Activated CD8-positive, alpha-beta memory T cell treated with anti-CD3 and anti-CD28 coated beads, Interleukin-2, amount 10 ng/mL, durations not matched to agents 7 days and 5 days (primary cell): ENCODE measurements at regions not wholly inside any gene's neighbourhood (a gene's known extent, or its start where the extent isn't known, plus 50 kb on each side); places are given as distances from the start of the nearest gene placed in this dataset.
A peak's percentile ranks its signal among the peaks of the same experiment; 100 is the strongest.

ENCODE experiments used
- ATAC-seq: fragments of 150-1000 bp; cut with Tn5 transposase; one replicate; pipeline ENCODE4 v1.10.0; 2021; ENCODE audit warnings: moderate library complexity
- CTCF ChIA-PET: fragments of 350-600 bp; sonication (Branson Sonifier 250); formaldehyde crosslinking; loops from one replicate; lab custom pipeline; 2021; ENCODE audit warnings: antibody characterized with exemption; lab: Charles Lee
- DNase-seq: peaks from one replicate; pipeline ENCODE4 v3.0.0-alpha.2; 2020
- H3K27ac Mint-ChIP-seq: one replicate; pipeline ENCODE4 v1.8.0; 2021; ENCODE audit warnings: mild to moderate bottlenecking, mixed read lengths
- H3K27me3 Mint-ChIP-seq: one replicate; pipeline ENCODE4 v1.8.0; 2021; ENCODE audit warnings: mixed read lengths
- H3K36me3 Mint-ChIP-seq: one replicate; pipeline ENCODE4 v1.8.0; 2021; ENCODE audit warnings: mild to moderate bottlenecking, mixed read lengths
- H3K4me1 Mint-ChIP-seq: one replicate; pipeline ENCODE4 v1.8.0; 2021; ENCODE audit warnings: mixed read lengths
- H3K4me3 Mint-ChIP-seq: one replicate; pipeline ENCODE4 v1.8.0; 2021; ENCODE audit warnings: mild to moderate bottlenecking, moderate library complexity, mixed read lengths
- H3K9me3 Mint-ChIP-seq: one replicate; pipeline ENCODE4 v1.8.0; 2022; ENCODE audit warnings: low read depth, mixed read lengths

DNA sequence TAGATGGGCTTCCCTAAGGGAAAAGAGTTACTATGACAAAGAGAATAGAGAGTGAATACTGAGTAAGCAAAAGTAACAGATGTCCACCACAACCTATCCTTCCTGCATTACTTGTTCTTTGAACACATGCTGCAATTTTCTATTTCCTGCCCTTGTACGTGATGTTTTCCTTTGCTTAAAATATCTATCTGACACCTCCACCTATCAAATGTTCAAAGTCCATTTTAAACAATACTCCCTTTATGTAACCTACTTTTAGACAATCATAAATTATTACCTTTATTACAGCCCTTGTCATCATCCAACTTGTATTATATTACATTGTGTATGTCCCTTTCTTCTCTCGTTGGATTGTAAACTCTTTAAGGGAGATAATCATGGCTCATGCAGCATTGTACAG, 147.2 kb upstream of the DYRK2 start:
- no peak overlapping the region for H3K27ac Mint-ChIP-seq
- H3K4me1 Mint-ChIP-seq, result no peaks in the 10 kb centered on the region
- no peak overlapping the region for H3K4me3 Mint-ChIP-seq
- peaks cover 2% of the 10 kb centered on the region for H3K9me3 Mint-ChIP-seq
- DNase-seq (no peak), ATAC-seq (no peak)
- no peaks in the 10 kb centered on the region for H3K27me3 Mint-ChIP-seq
- CTCF ChIA-PET, result interaction anchor here (1.3 kb wide), 1 partner anchor 27 kb away, joined by 3 read pairs; no protein-coding TSS in a partner anchor
- H3K36me3 Mint-ChIP-seq, result no peaks in the 10 kb centered on the region

- Mint-ChIP-seq H3K27me3 (no peaks in the 10 kb centered on the region), H3K36me3 (no peaks in the 10 kb centered on the region), H3K4me1 (no peaks in the 10 kb centered on the region), H3K4me3 (no peak overlapping the region), H3K9me3 (peaks cover 2% of the 10 kb centered on the region), H3K27ac (no peak overlapping the region)
- DNase-seq (no peak), ATAC-seq (no peak)
- CTCF ChIA-PET, result no interaction called here
These were observed 144.5 kb upstream of the DYRK2 start for GRCh38 chr12:67504026-67504425.

DNA sequence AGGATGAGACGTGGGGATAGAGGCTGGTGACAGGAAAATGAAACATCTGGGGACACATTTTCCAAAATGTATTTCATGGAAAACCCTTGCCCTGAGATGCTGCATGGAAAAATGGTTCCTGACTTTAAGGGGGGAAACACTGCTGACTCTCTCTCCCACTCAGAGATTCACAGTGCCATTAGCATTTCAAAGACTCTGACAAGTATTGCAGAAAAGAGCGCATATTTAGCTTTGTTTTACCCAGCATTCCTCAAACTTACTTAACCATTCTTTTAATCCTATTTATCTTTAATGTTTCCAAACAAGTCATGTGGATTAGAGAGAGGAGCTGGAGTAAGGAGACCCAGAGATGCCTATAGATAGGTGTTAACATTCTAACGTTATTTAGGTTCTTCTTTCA, 141.8 kb upstream of the DYRK2 start:
- H3K27ac Mint-ChIP-seq, result no peak overlapping the region

GRCh38 chr12:67508830-67509229, 139.7 kb upstream of the DYRK2 start:
- H3K4me3 Mint-ChIP-seq, result no peak overlapping the region
- peaks cover 2% of the 10 kb centered on the region for H3K9me3 Mint-ChIP-seq
- H3K4me1 Mint-ChIP-seq, result no peaks in the 10 kb centered on the region
- DNase-seq, result no peak
- ATAC-seq, result no peak
- H3K36me3 Mint-ChIP-seq, result no peaks in the 10 kb centered on the region
- no peaks in the 10 kb centered on the region for H3K27me3 Mint-ChIP-seq
- CTCF ChIA-PET, result no interaction called here
- H3K27ac Mint-ChIP-seq, result no peak overlapping the region

More for the DNA sequence above, 141.8 kb upstream of the DYRK2 start:
- Mint-ChIP-seq H3K27me3 (no peaks in the 10 kb centered on the region), H3K9me3 (peaks cover 2% of the 10 kb centered on the region), H3K36me3 (no peaks in the 10 kb centered on the region), H3K4me1 (no peaks in the 10 kb centered on the region), H3K4me3 (no peak overlapping the region)
- DNase-seq (no peak), ATAC-seq (no peak)
- CTCF ChIA-PET, result no interaction called here

- no peaks in the 10 kb centered on the region for H3K36me3 Mint-ChIP-seq
- no peaks in the 10 kb centered on the region for H3K4me1 Mint-ChIP-seq
- H3K4me3 Mint-ChIP-seq, result no peak overlapping the region
- no peaks in the 10 kb centered on the region for H3K27me3 Mint-ChIP-seq
- CTCF ChIA-PET, result no interaction called here
- ATAC-seq (no peak), DNase-seq (no peak)
- H3K9me3 Mint-ChIP-seq, result peaks cover 2% of the 10 kb centered on the region
- H3K27ac Mint-ChIP-seq, result no peak overlapping the region
These were observed 138.7 kb upstream of the DYRK2 start for GRCh38 chr12:67509666-67510386.

DNA sequence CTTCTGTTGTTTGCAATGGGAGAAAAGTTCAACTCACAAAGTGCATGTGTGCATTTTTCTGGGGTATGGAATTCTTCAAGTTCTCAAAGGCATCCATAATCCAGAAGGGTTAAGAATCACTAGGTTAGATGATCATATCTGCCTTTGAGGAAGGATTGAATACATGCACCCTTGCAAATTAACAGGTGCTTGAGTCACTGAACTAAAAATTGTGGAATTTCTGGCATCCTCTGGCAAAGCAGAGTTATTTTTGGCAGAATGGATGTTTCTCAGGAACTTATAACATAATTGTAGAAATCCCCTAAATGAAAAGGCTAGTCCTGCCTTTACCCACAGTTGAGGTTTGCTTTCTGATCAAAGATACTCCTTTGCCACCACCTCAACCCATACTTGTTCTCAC, 136.5 kb upstream of the DYRK2 start:
- H3K36me3 Mint-ChIP-seq, result no peaks in the 10 kb centered on the region
- DNase-seq (no peak), ATAC-seq (no peak)
- peaks cover 2% of the 10 kb centered on the region for H3K9me3 Mint-ChIP-seq
- H3K4me1 Mint-ChIP-seq, result peaks cover 16% of the 10 kb centered on the region
- H3K4me3 Mint-ChIP-seq, result no peak overlapping the region
- CTCF ChIA-PET, result no interaction called here
- no peaks in the 10 kb centered on the region for H3K27me3 Mint-ChIP-seq
- no peak overlapping the region for H3K27ac Mint-ChIP-seq

DNA sequence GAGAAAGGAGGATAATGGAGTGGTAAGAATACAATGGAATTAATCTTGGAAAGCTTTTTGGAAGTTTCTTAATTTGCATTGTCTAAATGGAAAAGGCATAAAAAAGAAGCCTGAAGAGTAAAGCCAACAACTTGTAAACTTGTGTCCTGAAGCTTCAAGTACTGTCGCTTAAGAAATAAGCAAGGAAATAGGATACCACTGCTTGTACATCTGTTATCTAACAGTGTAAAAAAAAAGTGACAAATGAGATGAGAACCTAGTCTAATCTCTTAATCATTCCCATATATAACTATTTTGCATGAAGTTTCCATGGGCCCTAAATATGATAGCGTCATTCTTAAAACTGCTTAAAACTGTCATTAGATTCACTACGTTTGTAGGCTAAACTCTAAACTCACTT, 134.0 kb upstream of the DYRK2 start:
- DNase-seq (no peak), ATAC-seq (no peak)
- peaks cover 18% of the 10 kb centered on the region for H3K4me1 Mint-ChIP-seq
- peaks cover 2% of the 10 kb centered on the region for H3K9me3 Mint-ChIP-seq
- CTCF ChIA-PET, result interaction anchor here (1.0 kb wide), 1 partner anchor 10 kb away, joined by 3 read pairs; no protein-coding TSS in a partner anchor
- no peak overlapping the region for H3K27ac Mint-ChIP-seq
- no peaks in the 10 kb centered on the region for H3K27me3 Mint-ChIP-seq
- H3K4me3 Mint-ChIP-seq, result no peak overlapping the region
- no peaks in the 10 kb centered on the region for H3K36me3 Mint-ChIP-seq

DNA sequence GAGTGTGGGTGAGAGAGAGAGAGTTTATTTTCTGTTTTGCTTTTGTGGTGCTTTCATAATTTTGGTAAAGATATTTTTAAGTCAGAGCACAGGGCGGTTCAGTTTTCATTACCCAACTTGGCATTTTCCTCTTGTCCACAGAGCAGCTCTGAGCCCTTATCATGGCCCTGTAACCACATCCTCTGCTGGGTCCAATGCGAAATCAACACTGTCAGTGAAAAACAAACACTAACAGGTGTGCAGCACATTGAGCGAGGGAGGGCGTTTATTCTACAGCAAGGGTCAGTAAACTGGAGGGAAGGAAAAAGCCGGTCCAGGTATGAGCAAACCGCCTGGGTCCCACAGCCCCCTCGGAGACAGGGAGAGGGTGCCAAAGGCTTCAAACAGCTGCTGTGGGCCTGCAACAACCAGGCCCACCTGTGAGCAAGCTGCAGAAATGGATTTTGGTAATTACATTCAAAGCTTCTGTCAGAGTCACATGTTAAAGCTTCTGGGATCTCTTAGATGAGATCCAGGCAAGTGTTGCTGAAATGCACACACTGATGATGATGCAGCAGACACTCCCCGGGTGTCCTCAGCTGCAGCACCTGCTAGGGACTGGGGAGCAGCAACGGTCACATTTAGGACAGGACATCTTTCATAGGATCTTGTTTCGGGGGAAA, 132.7 kb upstream of the DYRK2 start:
- CTCF ChIA-PET, result no interaction called here
- H3K27ac Mint-ChIP-seq, result peak overlapping the region; percentile 64
- peaks cover 18% of the 10 kb centered on the region for H3K4me1 Mint-ChIP-seq

GRCh38 chr12:67517181-67517887, 131.2 kb upstream of the DYRK2 start:
- no peak for DNase-seq
- Mint-ChIP-seq H3K36me3 (no peaks in the 10 kb centered on the region), H3K4me3 (no peak overlapping the region), H3K27ac (no peak overlapping the region), H3K9me3 (no peaks in the 10 kb centered on the region), H3K27me3 (no peaks in the 10 kb centered on the region), H3K4me1 (peaks cover 18% of the 10 kb centered on the region)
- ATAC-seq, result no peak
- CTCF ChIA-PET, result no interaction called here

More for the DNA sequence above, 132.7 kb upstream of the DYRK2 start:
- H3K9me3 Mint-ChIP-seq, result no peaks in the 10 kb centered on the region
- ATAC-seq, result peak; percentile 84
- peak overlapping the region; percentile 2 for H3K4me3 Mint-ChIP-seq
- H3K27me3 Mint-ChIP-seq, result no peaks in the 10 kb centered on the region
- H3K36me3 Mint-ChIP-seq, result no peaks in the 10 kb centered on the region
- DNase-seq, result peak; percentile 71

- Mint-ChIP-seq H3K9me3 (no peaks in the 10 kb centered on the region), H3K27me3 (no peaks in the 10 kb centered on the region), H3K4me3 (no peak overlapping the region), H3K4me1 (peaks cover 18% of the 10 kb centered on the region), H3K27ac (no peak overlapping the region), H3K36me3 (no peaks in the 10 kb centered on the region)
- ATAC-seq, result no peak
- CTCF ChIA-PET, result no interaction called here
- no peak for DNase-seq
These were observed 128.8 kb upstream of the DYRK2 start for GRCh38 chr12:67519484-67520433.

DNA sequence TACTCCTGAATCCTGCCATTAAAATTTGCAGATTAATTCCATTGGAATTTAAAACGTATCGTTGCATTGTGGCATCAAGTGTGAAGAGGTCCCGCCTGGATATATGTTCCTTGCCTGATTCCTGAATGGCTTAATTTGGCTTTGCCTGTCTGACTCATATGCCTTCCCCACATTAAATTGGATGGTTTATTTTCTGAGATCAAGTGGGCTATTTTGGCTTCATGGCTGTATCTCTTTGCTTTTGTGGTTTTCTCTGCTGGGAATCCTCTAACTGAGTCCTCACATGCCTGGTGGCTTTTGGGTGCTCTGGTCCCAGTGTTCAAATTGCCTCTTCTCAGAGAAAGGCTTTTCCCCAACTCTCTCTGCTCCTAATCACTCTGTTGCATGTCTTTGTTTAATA, 127.9 kb upstream of the DYRK2 start:
- no peaks in the 10 kb centered on the region for H3K27me3 Mint-ChIP-seq
- no peak overlapping the region for H3K27ac Mint-ChIP-seq
- DNase-seq, result no peak
- no peak for ATAC-seq
- no peaks in the 10 kb centered on the region for H3K9me3 Mint-ChIP-seq
- no peak overlapping the region for H3K4me3 Mint-ChIP-seq
- CTCF ChIA-PET, result no interaction called here
- H3K4me1 Mint-ChIP-seq, result peaks cover 10% of the 10 kb centered on the region
- H3K36me3 Mint-ChIP-seq, result no peaks in the 10 kb centered on the region

- DNase-seq, result no peak
- Mint-ChIP-seq H3K4me1 (no peaks in the 10 kb centered on the region), H3K9me3 (no peaks in the 10 kb centered on the region), H3K36me3 (no peaks in the 10 kb centered on the region), H3K27ac (no peak overlapping the region), H3K27me3 (no peaks in the 10 kb centered on the region), H3K4me3 (no peak overlapping the region)
- ATAC-seq, result no peak
- CTCF ChIA-PET, result no interaction called here
These were observed 126.3 kb upstream of the DYRK2 start for GRCh38 chr12:67522222-67522621.

GRCh38 chr12:67523538-67523937, 125.0 kb upstream of the DYRK2 start:
- Mint-ChIP-seq H3K9me3 (no peaks in the 10 kb centered on the region), H3K36me3 (no peaks in the 10 kb centered on the region), H3K4me3 (no peak overlapping the region), H3K4me1 (no peaks in the 10 kb centered on the region), H3K27ac (no peak overlapping the region), H3K27me3 (no peaks in the 10 kb centered on the region)
- CTCF ChIA-PET, result no interaction called here
- DNase-seq, result no peak
- ATAC-seq, result no peak
